ENCODE measurements at regions not wholly inside any gene's neighbourhood (a gene's known extent, or its start where the extent isn't known, plus 50 kb on each side); places are given as distances from the start of the nearest gene placed in this dataset.

DNA sequence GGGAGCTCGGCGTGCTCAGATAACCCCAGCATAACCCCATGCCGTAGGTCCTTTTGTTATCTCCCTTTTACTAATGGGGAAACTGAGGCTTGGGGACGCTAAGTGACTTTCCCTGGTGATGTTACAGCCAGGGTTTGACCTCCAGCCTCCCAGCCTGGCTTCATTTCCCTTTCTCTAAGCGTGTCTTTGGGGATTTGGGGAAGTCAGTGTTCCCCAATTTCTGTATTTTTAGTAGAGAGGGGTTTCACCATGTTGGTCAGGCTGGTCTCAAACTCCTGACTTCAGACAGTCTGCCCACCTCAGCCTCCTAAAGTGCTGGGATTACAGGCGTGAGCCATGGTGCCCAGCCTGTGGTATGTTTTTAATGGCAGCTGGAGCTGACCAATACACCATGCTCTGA is 85.4 kb downstream of the PHETA1 start:
- Histone ChIP-seq H3K9me3 (peaks cover 0 to 7% (median 2%) of the 10 kb centered on the region in 4 donors), H3K27ac (no peak overlapping the region), H3K4me3 (no peak overlapping the region), H3K27me3 (peaks cover 0 to 31% (median 0%) of the 10 kb centered on the region in 3 donors), H3K4me1 (no peaks in the 10 kb centered on the region), H3K36me3 (no peaks in the 10 kb centered on the region)
- intact Hi-C loops (cut with DNase I): no loop called here
- no peak for TF ChIP-seq POLR2A (IDR thresholded peaks at IDR 0.05)
- no peak for DNase-seq
- WGBS, 2 donors: 83 to 91% methylated on average over 6 of the region's 6 CpGs

DNA sequence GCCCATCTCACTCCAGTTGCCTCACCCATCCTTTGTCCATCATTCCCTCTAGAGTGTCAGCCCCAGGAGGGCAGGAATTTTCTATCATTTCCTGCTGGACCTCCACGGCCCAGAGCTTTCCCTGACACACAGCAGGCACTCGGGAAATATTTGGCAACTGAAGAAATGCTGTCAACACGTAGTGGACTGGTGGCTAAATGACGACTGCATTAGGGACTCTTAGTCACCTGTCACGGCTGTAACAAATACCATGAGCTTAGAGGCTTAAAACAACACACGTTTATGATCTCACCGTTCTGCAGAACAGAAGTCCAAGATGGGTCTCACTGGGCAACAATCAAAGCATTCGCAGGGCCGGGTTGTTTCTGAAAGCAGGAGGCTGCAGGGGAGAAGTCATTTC is 91.3 kb downstream of the PHETA1 start:
- Histone ChIP-seq H3K27ac (no peak overlapping the region), H3K4me3 (no peak overlapping the region), H3K4me1 (no peaks in the 10 kb centered on the region), H3K9me3 (peaks cover 0 to 7% (median 2%) of the 10 kb centered on the region in 4 donors), H3K27me3 (peaks cover 0 to 84% (median 0%) of the 10 kb centered on the region in 3 donors), H3K36me3 (no peaks in the 10 kb centered on the region)
- 61 to 79% methylated on average over 9 of the region's 9 CpGs for WGBS, 2 donors
- intact Hi-C loops (cut with DNase I): no loop called here
- no peak for DNase-seq
- TF ChIP-seq EP300 (IDR thresholded peaks at IDR 0.05) (no peak), POLR2A (IDR thresholded peaks at IDR 0.05) (no peak), POLR2AphosphoS5 (IDR thresholded peaks at IDR 0.05) (no peak)
- TF ChIP-seq, protein P1, sequence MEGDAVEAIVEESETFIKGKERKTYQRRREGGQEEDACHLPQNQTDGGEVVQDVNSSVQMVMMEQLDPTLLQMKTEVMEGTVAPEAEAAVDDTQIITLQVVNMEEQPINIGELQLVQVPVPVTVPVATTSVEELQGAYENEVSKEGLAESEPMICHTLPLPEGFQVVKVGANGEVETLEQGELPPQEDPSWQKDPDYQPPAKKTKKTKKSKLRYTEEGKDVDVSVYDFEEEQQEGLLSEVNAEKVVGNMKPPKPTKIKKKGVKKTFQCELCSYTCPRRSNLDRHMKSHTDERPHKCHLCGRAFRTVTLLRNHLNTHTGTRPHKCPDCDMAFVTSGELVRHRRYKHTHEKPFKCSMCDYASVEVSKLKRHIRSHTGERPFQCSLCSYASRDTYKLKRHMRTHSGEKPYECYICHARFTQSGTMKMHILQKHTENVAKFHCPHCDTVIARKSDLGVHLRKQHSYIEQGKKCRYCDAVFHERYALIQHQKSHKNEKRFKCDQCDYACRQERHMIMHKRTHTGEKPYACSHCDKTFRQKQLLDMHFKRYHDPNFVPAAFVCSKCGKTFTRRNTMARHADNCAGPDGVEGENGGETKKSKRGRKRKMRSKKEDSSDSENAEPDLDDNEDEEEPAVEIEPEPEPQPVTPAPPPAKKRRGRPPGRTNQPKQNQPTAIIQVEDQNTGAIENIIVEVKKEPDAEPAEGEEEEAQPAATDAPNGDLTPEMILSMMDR (IDR thresholded peaks at IDR 0.05): no peak

DNA sequence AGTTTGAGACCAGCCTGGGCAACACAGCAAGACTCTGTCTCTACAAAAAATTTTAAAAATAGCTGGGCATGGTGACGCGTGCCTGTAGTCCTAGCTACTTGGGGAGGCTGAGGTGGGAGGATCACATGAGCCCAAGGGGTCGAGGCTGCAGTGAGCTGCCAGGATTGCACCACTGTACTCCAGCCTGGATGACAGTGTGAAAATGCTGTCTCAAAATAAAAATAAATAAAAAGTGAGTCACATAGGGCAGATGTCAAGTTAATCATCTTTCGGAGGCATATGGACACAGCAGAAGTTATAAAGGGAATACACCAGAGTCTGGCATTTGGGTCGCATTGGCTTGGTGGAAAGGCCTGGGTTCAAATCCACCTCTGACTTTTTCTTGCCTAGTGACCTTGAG is 92.7 kb downstream of the PHETA1 start:
- WGBS, 2 donors: 76 to 88% methylated on average over 5 of the region's 5 CpGs
- no peak overlapping the region for H3K27ac ChIP-seq
- H3K4me3 ChIP-seq: no peak overlapping the region
- H3K27me3 ChIP-seq: peaks cover 0 to 91% (median 0%) of the 10 kb centered on the region in 3 donors
- TF ChIP-seq, protein P1 (IDR thresholded peaks at IDR 0.05): no peak
- no peak for TF ChIP-seq POLR2A (IDR thresholded peaks at IDR 0.05)
- TF ChIP-seq POLR2AphosphoS5 (IDR thresholded peaks at IDR 0.05): no peak
- TF ChIP-seq EP300 (IDR thresholded peaks at IDR 0.05): no peak
- H3K4me1 ChIP-seq: no peaks in the 10 kb centered on the region
- DNase-seq: no peak
- no peaks in the 10 kb centered on the region for H3K36me3 ChIP-seq
- H3K9me3 ChIP-seq: peaks cover 0 to 7% (median 2%) of the 10 kb centered on the region in 4 donors
- intact Hi-C loops (cut with DNase I): no loop called here

DNA sequence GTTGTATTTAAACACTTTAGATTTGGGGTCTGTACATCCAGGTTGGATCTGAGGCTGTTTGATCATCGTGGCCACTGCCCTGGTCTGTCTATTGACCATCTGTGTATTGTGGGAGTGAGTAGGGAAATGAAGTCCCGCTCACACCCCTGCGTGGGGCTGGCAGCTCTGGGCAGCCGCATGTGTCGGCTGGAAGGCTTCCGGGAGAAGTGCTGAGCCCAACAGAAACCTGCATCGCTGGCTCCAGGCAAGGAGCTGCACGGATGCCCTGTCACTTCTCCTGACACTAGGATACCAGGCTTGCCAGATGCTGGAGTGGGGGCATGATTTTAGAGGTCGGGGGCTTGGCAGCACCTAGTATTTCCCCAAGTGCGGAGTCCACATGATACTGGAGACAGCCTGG is 93.6 kb downstream of the PHETA1 start:
- TF ChIP-seq, protein P1 (IDR thresholded peaks at IDR 0.05): no peak
- TF ChIP-seq EP300 (IDR thresholded peaks at IDR 0.05) (no peak), POLR2A (IDR thresholded peaks at IDR 0.05) (no peak), POLR2AphosphoS5 (IDR thresholded peaks at IDR 0.05) (no peak)
- intact Hi-C loops (cut with DNase I): no loop called here
- Histone ChIP-seq H3K36me3 (no peaks in the 10 kb centered on the region), H3K27ac (no peak overlapping the region), H3K4me3 (no peak overlapping the region), H3K27me3 (peaks cover 0 to 91% (median under 1%) of the 10 kb centered on the region in 3 donors), H3K4me1 (peaks cover 0 to 3% (median 0%) of the 10 kb centered on the region in 4 donors), H3K9me3 (peaks cover 0 to 1% (median 0%) of the 10 kb centered on the region in 4 donors)
- DNase-seq: no peak
- 73 to 77% methylated on average over 10 of the region's 10 CpGs for WGBS, 2 donors

DNA sequence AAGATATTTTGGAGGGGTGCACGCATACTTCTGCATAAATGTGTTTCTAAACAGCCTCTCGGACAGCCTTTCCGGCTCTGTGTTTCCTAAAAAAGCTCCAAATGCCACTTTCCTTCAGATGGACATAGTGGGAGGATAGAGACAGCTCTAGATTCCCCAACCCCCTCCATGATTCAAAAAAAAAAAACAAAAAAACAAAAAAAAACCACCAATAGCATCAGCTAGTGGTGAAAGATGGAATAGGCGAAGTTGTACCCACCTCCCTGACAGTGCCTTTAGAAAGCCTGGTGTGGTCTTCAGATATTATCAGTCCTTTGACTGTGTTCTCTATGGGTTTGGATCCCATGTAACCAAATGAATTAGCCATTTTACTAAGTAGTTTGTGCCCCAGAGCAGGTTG is 94.1 kb downstream of the PHETA1 start:
- 64 to 72% methylated on average over 4 of the region's 4 CpGs for WGBS, 2 donors
- H3K9me3 ChIP-seq: no peaks in the 10 kb centered on the region
- H3K27ac ChIP-seq: no peak overlapping the region
- no peak for DNase-seq
- intact Hi-C loops (cut with DNase I): no loop called here
- H3K27me3 ChIP-seq: peaks cover 0 to 92% (median 6%) of the 10 kb centered on the region in 3 donors
- peaks cover 0 to 8% (median 0%) of the 10 kb centered on the region in 4 donors for H3K4me1 ChIP-seq
- H3K36me3 ChIP-seq: no peaks in the 10 kb centered on the region
- no peak for TF ChIP-seq POLR2AphosphoS5 (IDR thresholded peaks at IDR 0.05)
- no peak overlapping the region for H3K4me3 ChIP-seq

Data from sigmoid colon (tissue), 6 donors.